ENCODE measurements at regions not wholly inside any gene's neighbourhood (a gene's known extent, or its start where the extent isn't known, plus 50 kb on each side); places are given as distances from the start of the nearest gene placed in this dataset.
"Not testable (repeated sequence)": the region's sequence is repeated elsewhere in the genome, so short reads cannot be mapped to it uniquely, and the experiment has no call there.

- not testable (repeated sequence) for DNase-seq
Measured at GRCh38 chr9:64370344-64370743, 914.7 kb downstream of the FOXD4L5 start.

GRCh38 chr9:64369644-64370043 is 915.4 kb downstream of the FOXD4L5 start:
- DNase-seq, result not testable (repeated sequence)

- peak; percentile 80 for DNase-seq
Measured at GRCh38 chr9:64369114-64369513, 915.9 kb downstream of the FOXD4L5 start.

- not testable (repeated sequence) for DNase-seq
Measured at GRCh38 chr9:64368644-64368942, 916.4 kb downstream of the FOXD4L5 start.

GRCh38 chr9:64367826-64368643 is 917.0 kb downstream of the FOXD4L5 start:
- not testable (repeated sequence) for DNase-seq

All from CD4-positive, alpha-beta T cell treated with Interleukin-21 for 1 hour (primary cell).